GM12891 (cell line): ENCODE measurements at regions not wholly inside any gene's neighbourhood (a gene's known extent, or its start where the extent isn't known, plus 50 kb on each side); places are given as distances from the start of the nearest gene placed in this dataset.

Source experiments
- PAX5 ChIP-seq: IDR thresholded peaks from 2 replicates; pipeline ENCODE4 v1.6.1; 2011; ENCODE audit warnings: low read length, moderate library complexity, mild to moderate bottlenecking; ENCODE audit not compliant: insufficient read depth, severe bottlenecking
- POLR2A ChIP-seq: IDR thresholded peaks from 2 replicates; pipeline ENCODE4 v1.6.1; 2011; ENCODE audit warnings: low read depth, low read length, control low read depth
- POLR2AphosphoS5 ChIP-seq: IDR thresholded peaks from 2 replicates; pipeline ENCODE4 v1.6.1; 2011; ENCODE audit warnings: low read depth, low read length, control low read depth
- POU2F2 ChIP-seq: IDR thresholded peaks from 2 replicates; pipeline ENCODE4 v1.6.1; 2011; ENCODE audit warnings: low read depth, mild to moderate bottlenecking, control low read depth, low read length, moderate library complexity
- SPI1 ChIP-seq: IDR thresholded peaks from 2 replicates; pipeline ENCODE4 v1.6.1; 2011; ENCODE audit warnings: low read depth, low read length, control low read depth
- TAF1 ChIP-seq: IDR thresholded peaks from 2 replicates; pipeline ENCODE4 v1.6.1; 2011; ENCODE audit warnings: low read depth, low read length, control low read depth

DNA sequence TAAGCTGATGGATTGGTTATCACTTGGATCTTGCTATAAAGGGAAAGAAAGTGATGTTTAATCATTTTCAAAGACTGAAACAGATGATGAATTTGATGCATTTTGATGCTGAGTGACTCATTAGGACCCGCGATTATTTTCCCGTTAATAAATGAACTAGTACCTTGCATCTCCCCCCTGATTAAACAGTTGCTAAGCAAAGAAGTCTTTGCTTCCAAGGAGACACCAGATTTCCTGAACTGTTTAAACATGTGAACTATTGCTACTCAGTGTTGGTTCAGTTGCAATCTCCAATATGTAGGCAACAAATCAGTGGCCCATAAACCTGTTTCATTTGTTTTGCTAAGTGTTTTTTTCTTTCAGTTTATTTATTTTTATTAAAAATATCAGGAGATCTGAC, 375.2 kb downstream of the AACS start:
- TF ChIP-seq POLR2A (no peak), SPI1 (no peak), POLR2AphosphoS5 (no peak), POU2F2 (no peak), TAF1 (no peak), PAX5 (no peak)
